SK-N-SH (cell line): ENCODE measurements at regions not wholly inside any gene's neighbourhood (a gene's known extent, or its start where the extent isn't known, plus 50 kb on each side); places are given as distances from the start of the nearest gene placed in this dataset.

Experiments used
- CTCF ChIA-PET: fragments of 300-600, 350-600 bp; formaldehyde crosslinking; extraction: SDS; loops from one replicate; lab custom pipeline; 2021; lab: Yijun Ruan, JAX
- POLR2A ChIA-PET: fragments of 350-600 bp; sonication (Branson Sonifier 250); formaldehyde crosslinking; extraction: SDS; loops from one replicate; lab custom pipeline; 2020; ENCODE audit warnings: antibody characterized with exemption, inconsistent platforms; lab: Yijun Ruan, JAX
- DNase-seq: peaks from one replicate; pipeline ENCODE4 v3.0.0; 2012
- H2AFZ ChIP-seq: fragments of 200-600 bp; sonication (generic); 2 replicates; pipeline ENCODE4 v1.8.1; 2016; ENCODE audit warnings: antibody characterized with exemption, mild to moderate bottlenecking, low read depth
- H3F3A ChIP-seq: fragments of 200-600 bp; sonication (generic); replicated peaks from 2 replicates; pipeline ENCODE3; 2016; ENCODE audit warnings: antibody characterized with exemption, mild to moderate bottlenecking; ENCODE audit not compliant: insufficient read depth
- H3K27ac ChIP-seq, 2 experiments: fragments of 200-500 bp in 1 of 2; fragments of 200-600 bp in 1 of 2; sonication (Bioruptor generic) in 1 of 2; sonication (generic), shearing (Covaris generic) in 1 of 2; 2 replicates each; pipeline versions ENCODE4 v1.5.1 to v1.6.1; 2014 to 2016; ENCODE audit warnings: low read depth in 2 of 2, inconsistent platforms in 1 of 2, low read length in 1 of 2, mild to moderate bottlenecking in 1 of 2, mixed read lengths in 1 of 2
- H3K27me3 ChIP-seq: fragments of 200-600 bp; sonication (generic), shearing (Covaris generic); 2 replicates; pipeline ENCODE4 v1.6.1; 2016; ENCODE audit warnings: mixed run types; ENCODE audit not compliant: insufficient read depth
- H3K36me3 ChIP-seq, 2 experiments: fragments of 200-500 bp in 1 of 2; fragments of 200-600 bp in 1 of 2; sonication (Bioruptor generic) in 1 of 2; sonication (generic) in 1 of 2; replicated peaks in 1 of 2; 2 replicates each; pipeline versions ENCODE3 to v1.5.1; 2014 to 2016; ENCODE audit warnings: low read length in 1 of 2, mild to moderate bottlenecking in 1 of 2; ENCODE audit not compliant: insufficient read depth in 2 of 2, control insufficient read depth in 1 of 2
- H3K4me1 ChIP-seq, 2 experiments: fragments of 200-500 bp in 1 of 2; fragments of 200-600 bp in 1 of 2; sonication (Bioruptor generic) in 1 of 2; sonication (generic), shearing (Covaris generic) in 1 of 2; 2 replicates each; pipeline versions ENCODE4 v1.5.1 to v1.6.1; 2014 to 2016; ENCODE audit warnings: low read depth in 1 of 2, low read length in 1 of 2, mixed run types in 1 of 2; ENCODE audit not compliant: insufficient read depth in 2 of 2, control insufficient read depth in 1 of 2
- H3K4me2 ChIP-seq: fragments of 200-600 bp; sonication (generic), shearing (Covaris generic); 2 replicates; pipeline ENCODE4 v1.6.1; 2017; ENCODE audit warnings: mixed run types
- H3K4me3 ChIP-seq, 2 experiments: fragments of 200-500 bp in 1 of 2; fragments of 200-600 bp in 1 of 2; sonication (Bioruptor generic) in 1 of 2; sonication (generic), shearing (Covaris generic) in 1 of 2; 2 replicates each; pipeline versions ENCODE4 v1.5.1 to v1.8.1; 2014 to 2016; ENCODE audit warnings: low read depth in 2 of 2, inconsistent platforms in 1 of 2, low read length in 1 of 2, mild to moderate bottlenecking in 1 of 2, mixed read lengths in 1 of 2, moderate library complexity in 1 of 2
- H3K79me2 ChIP-seq: fragments of 200-600 bp; sonication (generic); 2 replicates; pipeline ENCODE4 v1.8.1; 2017; ENCODE audit warnings: mild to moderate bottlenecking; ENCODE audit not compliant: insufficient read depth
- H3K9ac ChIP-seq: fragments of 200-600 bp; sonication (generic); 2 replicates; pipeline ENCODE4 v1.6.1; 2017; ENCODE audit warnings: mixed run types
- H3K9me2 ChIP-seq: fragments of 200-600 bp; sonication (generic); 2 replicates; pipeline ENCODE4 v1.6.1; 2017; ENCODE audit warnings: mixed run types
- H3K9me3 ChIP-seq: fragments of 200-600 bp; sonication (generic); 2 replicates; pipeline ENCODE4 v1.6.1; 2017; ENCODE audit warnings: mixed run types, mild to moderate bottlenecking, moderate library complexity
- H4K20me1 ChIP-seq: fragments of 200-600 bp; sonication (generic); 2 replicates; pipeline ENCODE4 v1.6.1; 2017; ENCODE audit warnings: mild to moderate bottlenecking, mixed run types; ENCODE audit not compliant: insufficient read depth
- NFIC ChIP-seq: IDR thresholded peaks from 2 replicates; pipeline ENCODE4 v1.4.0; 2012; ENCODE audit warnings: borderline replicate concordance
- POLR2AphosphoS5 ChIP-seq: IDR thresholded peaks from 2 replicates; pipeline ENCODE4 v1.6.1; 2012; ENCODE audit warnings: low read depth, low read length
- RFX5 ChIP-seq: IDR thresholded peaks from 2 replicates; pipeline ENCODE4 v1.6.1; 2012; ENCODE audit warnings: mild to moderate bottlenecking, improper control_type of control experiment, low read length
- SIN3A ChIP-seq: IDR thresholded peaks from 2 replicates; pipeline ENCODE4 v1.6.1; 2012; ENCODE audit warnings: low read depth, mild to moderate bottlenecking, low read length, moderate library complexity, borderline replicate concordance
- USF2 ChIP-seq: fragments of 150-350 bp; IDR thresholded peaks from 2 replicates; pipeline ENCODE4 v1.6.1; 2017; ENCODE audit warnings: antibody characterized with exemption, low read length, low read depth, borderline replicate concordance
- WGBS: methylation state at CpG from one replicate; pipeline ENCODE4 v1.1.6; 2017; ENCODE audit warnings: low lambda C conversion rate; 5-methylcytosine and 5-hydroxymethylcytosine counted together
- TF ChIP-seq, protein P1 (sequence below): IDR thresholded peaks from 2 replicates; pipeline ENCODE4 v1.4.0; 2012; ENCODE audit warnings: low read depth, borderline replicate concordance
- TF ChIP-seq, protein P2 (sequence below): fragments of 150-350 bp; IDR thresholded peaks from 2 replicates; pipeline ENCODE4 v1.6.1; 2016; ENCODE audit warnings: mild to moderate bottlenecking, low read depth, low read length
- TF ChIP-seq, protein P3 (sequence below): IDR thresholded peaks from 2 replicates; pipeline ENCODE4 v1.4.0; 2012; ENCODE audit warnings: low read depth

GRCh38 chr4:43709443-43709842 lies 739.2 kb downstream of the KCTD8 start:
- POLR2A ChIA-PET: no interaction called here
- H3K9ac ChIP-seq: no peak overlapping the region
- no peaks in the 10 kb centered on the region for H3F3A ChIP-seq
- DNase-seq: no peak
- no peak overlapping the region for H3K4me3 ChIP-seq
- H2AFZ ChIP-seq: no peak overlapping the region
- no peaks in the 10 kb centered on the region for H3K27me3 ChIP-seq
- TF ChIP-seq POLR2AphosphoS5: no peak
- TF ChIP-seq, protein P1, sequence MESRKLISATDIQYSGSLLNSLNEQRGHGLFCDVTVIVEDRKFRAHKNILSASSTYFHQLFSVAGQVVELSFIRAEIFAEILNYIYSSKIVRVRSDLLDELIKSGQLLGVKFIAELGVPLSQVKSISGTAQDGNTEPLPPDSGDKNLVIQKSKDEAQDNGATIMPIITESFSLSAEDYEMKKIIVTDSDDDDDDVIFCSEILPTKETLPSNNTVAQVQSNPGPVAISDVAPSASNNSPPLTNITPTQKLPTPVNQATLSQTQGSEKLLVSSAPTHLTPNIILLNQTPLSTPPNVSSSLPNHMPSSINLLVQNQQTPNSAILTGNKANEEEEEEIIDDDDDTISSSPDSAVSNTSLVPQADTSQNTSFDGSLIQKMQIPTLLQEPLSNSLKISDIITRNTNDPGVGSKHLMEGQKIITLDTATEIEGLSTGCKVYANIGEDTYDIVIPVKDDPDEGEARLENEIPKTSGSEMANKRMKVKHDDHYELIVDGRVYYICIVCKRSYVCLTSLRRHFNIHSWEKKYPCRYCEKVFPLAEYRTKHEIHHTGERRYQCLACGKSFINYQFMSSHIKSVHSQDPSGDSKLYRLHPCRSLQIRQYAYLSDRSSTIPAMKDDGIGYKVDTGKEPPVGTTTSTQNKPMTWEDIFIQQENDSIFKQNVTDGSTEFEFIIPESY: no peak
- no peak for TF ChIP-seq USF2
- TF ChIP-seq SIN3A: no peak
- TF ChIP-seq NFIC: no peak
- TF ChIP-seq, protein P2, sequence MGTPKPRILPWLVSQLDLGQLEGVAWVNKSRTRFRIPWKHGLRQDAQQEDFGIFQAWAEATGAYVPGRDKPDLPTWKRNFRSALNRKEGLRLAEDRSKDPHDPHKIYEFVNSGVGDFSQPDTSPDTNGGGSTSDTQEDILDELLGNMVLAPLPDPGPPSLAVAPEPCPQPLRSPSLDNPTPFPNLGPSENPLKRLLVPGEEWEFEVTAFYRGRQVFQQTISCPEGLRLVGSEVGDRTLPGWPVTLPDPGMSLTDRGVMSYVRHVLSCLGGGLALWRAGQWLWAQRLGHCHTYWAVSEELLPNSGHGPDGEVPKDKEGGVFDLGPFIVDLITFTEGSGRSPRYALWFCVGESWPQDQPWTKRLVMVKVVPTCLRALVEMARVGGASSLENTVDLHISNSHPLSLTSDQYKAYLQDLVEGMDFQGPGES: no peak
- TF ChIP-seq RFX5: no peak
- TF ChIP-seq, all 33 proteins: peak for 0
- Histone ChIP-seq H3K4me1 (no peaks in the 10 kb centered on the region), H3K27ac (no peak overlapping the region), H3K9me3 (no peaks in the 10 kb centered on the region), H3K36me3 (no peaks in the 10 kb centered on the region), H3K79me2 (no peaks in the 10 kb centered on the region), H4K20me1 (no peaks in the 10 kb centered on the region), H3K4me2 (no peak overlapping the region), H3K9me2 (no peaks in the 10 kb centered on the region)
- CTCF ChIA-PET: no interaction called here

DNA sequence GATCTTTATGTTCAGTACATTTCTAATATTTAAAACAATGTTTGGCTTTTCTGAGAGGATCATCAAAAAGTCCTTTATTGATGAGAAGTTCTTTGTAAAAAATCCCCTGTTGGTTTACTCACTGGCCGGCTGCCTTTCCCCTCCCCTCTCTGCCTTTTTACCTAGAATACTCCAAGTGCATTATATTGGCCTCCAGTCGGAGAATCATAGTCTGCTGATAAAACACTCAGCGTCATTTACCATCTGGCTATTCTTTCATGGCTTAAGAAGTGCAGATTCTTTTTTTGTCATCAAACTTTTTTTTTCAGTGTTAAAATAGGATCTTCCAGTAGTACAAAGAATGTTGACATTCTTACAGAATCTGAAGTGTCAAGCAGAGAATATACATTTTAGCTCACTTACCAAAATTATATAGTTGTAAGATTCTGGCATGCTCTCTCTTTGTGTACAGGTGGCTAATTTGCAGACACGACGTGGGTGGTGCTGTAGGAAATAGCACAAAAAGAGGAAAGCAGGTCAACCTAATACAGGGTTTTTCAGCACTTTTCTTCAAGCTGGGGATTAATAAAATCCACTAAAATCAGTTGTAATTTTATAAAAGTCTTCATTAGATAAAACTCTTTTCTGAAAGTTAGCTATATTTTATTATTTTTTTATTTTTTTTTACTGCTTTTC lies 731.8 kb downstream of the KCTD8 start:
- H3F3A ChIP-seq: no peaks in the 10 kb centered on the region
- no peaks in the 10 kb centered on the region for H3K9me3 ChIP-seq
- DNase-seq: no peak
- H3K27me3 ChIP-seq: no peaks in the 10 kb centered on the region
- H3K4me1 ChIP-seq: no peaks in the 10 kb centered on the region
- TF ChIP-seq, protein P3, sequence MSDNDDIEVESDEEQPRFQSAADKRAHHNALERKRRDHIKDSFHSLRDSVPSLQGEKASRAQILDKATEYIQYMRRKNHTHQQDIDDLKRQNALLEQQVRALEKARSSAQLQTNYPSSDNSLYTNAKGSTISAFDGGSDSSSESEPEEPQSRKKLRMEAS: no peak
- H4K20me1 ChIP-seq: no peaks in the 10 kb centered on the region
- no peak overlapping the region for H3K27ac ChIP-seq
- H3K4me2 ChIP-seq: no peak overlapping the region
- no peaks in the 10 kb centered on the region for H3K36me3 ChIP-seq
- no peaks in the 10 kb centered on the region for H3K79me2 ChIP-seq
- 2% methylated on average over 5 of the region's 5 CpGs for whole genome bisulfite sequencing
- no peak overlapping the region for H2AFZ ChIP-seq
- ChIA-PET POLR2A (no interaction called here), CTCF (no interaction called here)
- H3K9ac ChIP-seq: no peak overlapping the region
- no peaks in the 10 kb centered on the region for H3K9me2 ChIP-seq
- H3K4me3 ChIP-seq: no peak overlapping the region
